ENCODE measurements at regions not wholly inside any gene's neighbourhood (a gene's known extent, or its start where the extent isn't known, plus 50 kb on each side); places are given as distances from the start of the nearest gene placed in this dataset.
"Not testable (repeated sequence)": the region's sequence is repeated elsewhere in the genome, so short reads cannot be mapped to it uniquely, and the experiment has no call there.

DNA sequence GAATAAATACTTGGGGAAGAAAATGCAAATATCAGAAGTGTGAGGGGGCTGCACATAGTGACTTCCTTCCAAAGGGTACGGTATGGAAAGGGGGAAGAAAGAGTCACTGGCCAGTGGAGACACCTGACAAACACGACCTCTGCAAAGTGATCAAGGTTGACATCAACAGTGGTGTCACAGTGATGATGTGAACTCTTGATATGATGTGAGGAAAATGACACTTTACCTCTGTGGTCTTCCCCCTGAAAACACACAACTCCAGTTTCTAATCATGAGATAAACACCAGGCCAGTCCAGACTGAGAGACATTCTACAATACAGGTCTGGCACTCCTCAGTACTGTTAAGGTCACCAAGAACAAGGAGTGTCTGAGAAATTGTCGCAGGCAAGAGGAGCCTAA, 169.7 kb downstream of the BUB3 start:
- DNase-seq: no peak

- DNase-seq: no peak
These were observed 171.5 kb downstream of the BUB3 start for GRCh38 chr10:123325663-123326190.

GRCh38 chr10:123326674-123327073, 172.5 kb downstream of the BUB3 start:
- DNase-seq: no peak

DNA sequence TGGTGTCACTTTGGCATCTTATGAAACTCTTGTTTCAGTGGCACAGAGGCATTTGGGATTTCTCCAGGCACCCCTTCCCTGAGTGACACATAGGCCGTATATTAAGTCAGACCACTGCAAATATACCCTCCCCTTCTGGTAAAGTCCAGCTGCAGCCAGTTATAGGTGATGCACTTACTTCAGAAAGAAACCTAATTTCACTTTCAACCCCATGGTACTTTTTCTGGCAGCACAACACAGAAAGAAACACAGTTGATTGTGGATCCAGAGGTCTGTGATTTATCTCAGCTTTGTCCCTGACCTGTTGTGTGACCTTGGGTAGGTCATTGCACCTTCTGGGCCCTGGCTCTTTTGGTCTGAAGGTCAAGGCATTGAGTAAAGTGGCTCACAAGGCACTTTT, 173.2 kb downstream of the BUB3 start:
- no peak for DNase-seq

DNA sequence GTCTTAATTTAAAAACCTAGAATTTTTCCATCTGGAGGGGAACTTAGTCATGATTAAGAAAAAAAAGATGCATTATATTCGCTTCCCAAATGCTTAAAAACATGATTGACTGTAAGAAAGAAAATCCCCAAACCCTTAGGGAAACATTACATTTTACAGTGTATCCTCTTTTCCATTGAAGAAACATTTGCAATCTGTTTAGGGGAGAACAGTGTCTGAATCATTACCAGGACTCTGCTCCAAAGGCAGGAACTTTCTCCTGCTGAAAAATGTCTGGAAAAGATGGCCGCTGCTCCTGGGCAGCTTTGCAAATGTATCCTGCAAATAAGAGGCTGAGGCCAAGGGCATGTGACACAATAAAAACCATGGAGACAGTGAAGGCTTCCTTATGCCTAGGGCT, 173.7 kb downstream of the BUB3 start:
- no peak for DNase-seq

- no peak for DNase-seq
These were observed 177.2 kb downstream of the BUB3 start for GRCh38 chr10:123331438-123331837.

- no peak for DNase-seq
These were observed 192.4 kb downstream of the BUB3 start for GRCh38 chr10:123346581-123346980.

- DNase-seq: no peak
These were observed 194.7 kb downstream of the BUB3 start for GRCh38 chr10:123348691-123349572.

DNA sequence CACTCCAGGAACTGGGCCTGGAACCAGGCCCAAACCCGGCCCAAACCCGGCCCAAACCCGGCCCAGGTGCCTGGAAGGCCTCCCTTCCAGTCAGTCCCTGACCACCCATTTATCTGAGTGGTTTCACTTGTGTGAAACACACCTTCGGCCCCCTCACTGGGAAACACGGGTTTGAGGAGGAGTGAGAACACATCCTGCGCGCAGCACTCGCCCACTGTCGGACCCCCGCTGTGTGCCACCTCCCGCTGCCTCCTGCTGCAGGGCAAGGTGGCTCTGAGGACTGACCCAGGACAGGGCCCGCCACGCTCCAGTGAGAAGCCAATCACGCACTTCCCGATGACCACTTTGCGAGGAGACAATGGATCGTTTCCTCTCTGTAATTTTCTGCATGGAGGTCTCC, 197.5 kb downstream of the BUB3 start:
- no peak for DNase-seq

GRCh38 chr10:123354521-123354920, 200.3 kb downstream of the BUB3 start:
- DNase-seq: no peak

DNA sequence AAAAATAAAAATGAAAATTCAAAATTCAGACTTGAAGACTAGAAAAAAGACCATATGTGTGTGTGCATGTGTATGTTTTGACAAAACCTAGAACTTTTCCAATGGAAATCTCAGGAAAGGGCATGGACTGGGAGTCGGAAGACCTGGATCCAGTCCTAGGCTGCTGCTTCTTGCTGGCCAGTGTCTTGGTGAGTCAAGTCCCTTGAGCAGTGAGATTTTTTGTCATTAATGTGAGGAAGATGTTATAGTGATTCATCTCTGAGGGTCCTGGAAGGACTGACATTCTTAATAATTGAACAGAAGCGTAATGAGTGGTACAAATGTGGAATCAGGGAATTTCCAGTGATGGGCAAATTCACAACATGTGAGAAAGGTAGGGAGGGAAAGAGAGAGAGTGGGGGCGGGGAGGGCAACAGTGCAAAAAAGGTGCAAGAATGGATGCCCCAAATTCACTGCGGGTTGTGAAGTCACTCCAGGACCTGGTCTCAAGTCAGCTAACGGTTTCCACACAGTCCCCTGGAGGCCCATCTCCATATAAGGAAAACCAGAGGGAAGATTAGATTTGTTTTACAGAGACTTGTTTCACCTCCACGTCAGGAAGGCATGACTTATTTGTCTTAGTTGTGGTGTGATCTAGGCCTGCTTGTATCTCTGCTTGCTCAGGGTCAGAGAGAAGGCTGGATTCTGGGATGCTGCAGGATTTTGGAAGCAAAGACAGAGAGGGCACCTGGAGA, 201.7 kb downstream of the BUB3 start:
- no peak for DNase-seq

DNA sequence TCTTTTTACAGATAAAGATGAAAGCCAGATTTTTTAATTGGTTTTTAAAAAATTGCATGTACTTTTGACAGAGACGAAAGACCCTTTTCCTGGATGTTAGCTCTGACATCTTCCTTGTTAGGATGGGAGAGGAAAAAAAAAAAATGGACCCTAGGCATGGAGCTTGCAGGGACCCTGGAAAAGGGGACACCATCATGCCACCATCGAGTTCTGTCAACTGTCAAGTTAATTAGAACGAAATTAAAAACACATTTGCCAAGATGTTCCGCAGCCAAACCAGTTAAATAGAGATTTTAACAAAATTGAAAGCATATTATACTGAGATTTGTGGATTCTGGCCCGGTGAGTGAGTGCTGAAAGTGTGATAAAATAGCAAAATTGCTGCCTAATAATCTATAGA, 202.6 kb downstream of the BUB3 start:
- no peak for DNase-seq

GRCh38 chr10:123357421-123357930, 203.3 kb downstream of the BUB3 start:
- DNase-seq: no peak

GRCh38 chr10:123359539-123359938, 205.3 kb downstream of the BUB3 start:
- DNase-seq: no peak

GRCh38 chr10:123361832-123362231, 207.6 kb downstream of the BUB3 start:
- no peak for DNase-seq

DNA sequence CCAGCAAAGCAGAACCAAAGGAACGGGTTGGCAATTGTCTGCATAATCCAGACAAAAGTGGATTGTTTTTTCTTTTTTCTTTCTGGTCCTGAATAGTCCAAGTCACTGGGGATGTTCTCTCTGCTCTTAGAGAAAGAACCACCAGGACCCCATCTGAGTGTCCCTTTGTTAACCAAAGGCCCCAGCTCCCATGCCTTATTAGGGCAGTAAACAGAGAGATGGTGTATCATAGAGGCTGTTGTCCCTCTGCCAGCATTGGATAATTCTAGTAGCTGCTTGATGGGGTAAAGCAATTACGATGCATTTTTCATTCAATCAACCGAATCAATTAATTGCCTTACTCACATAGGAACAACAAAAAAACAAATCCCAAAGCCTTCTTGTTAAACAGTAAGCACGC, 213.0 kb downstream of the BUB3 start:
- DNase-seq: no peak

GRCh38 chr10:123371626-123372025, 217.4 kb downstream of the BUB3 start:
- DNase-seq: not testable (repeated sequence)

DNA sequence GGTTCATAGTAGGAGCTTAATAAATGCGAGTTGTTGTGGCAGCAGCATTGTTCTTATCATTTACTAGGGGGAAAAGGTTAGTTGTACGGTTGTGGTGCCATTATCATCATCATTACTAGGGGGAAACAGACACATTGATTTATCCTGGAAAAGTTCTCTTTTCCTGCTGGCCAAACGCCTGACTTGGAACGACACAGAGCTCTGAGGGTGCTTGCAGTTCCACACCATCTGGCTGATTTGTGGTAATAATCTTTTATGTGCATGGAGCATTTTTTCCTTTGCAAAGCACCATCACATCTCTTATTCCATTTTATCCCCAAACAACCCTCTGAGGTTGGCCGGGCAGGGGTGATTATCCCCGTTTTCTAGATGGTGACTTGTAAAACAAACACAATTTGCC, 219.4 kb downstream of the BUB3 start:
- DNase-seq: no peak

- no peak for DNase-seq
These were observed 220.9 kb downstream of the BUB3 start for GRCh38 chr10:123375097-123375496.

- no peak for DNase-seq
These were observed 221.5 kb downstream of the BUB3 start for GRCh38 chr10:123375738-123376137.

GRCh38 chr10:123377883-123378282, 223.7 kb downstream of the BUB3 start:
- DNase-seq: no peak

- no peak for DNase-seq
These were observed 224.1 kb downstream of the BUB3 start for GRCh38 chr10:123378302-123378701.

DNA sequence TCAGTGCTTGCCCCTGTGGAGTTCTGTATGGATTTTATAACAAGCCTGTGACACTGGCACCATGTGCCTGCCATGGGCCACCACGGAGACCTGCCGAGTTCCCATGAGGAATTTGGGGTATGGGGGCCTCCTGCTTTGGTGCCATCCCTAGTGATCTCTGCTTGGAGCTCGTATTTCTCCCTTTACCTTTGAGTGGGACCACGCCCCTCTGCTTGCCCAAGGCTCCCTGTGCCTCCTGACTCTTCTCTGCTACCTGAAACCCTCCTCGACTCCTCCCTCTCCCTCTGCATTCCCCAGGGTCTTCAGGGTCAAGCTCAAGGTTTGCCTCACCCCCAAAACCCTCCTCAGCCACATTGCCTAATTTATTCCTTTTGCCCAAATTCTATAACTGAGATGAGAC, 225.0 kb downstream of the BUB3 start:
- no peak for DNase-seq
